Right lung (tissue), 2 donors: ENCODE measurements at regions not wholly inside any gene's neighbourhood (a gene's known extent, or its start where the extent isn't known, plus 50 kb on each side); places are given as distances from the start of the nearest gene placed in this dataset.

ENCODE experiments used
- DNase-seq, 2 donors: peaks; one replicate each; pipeline ENCODE4 v3.0.0-alpha.2; 2013

GRCh38 chr4:106767991-106768390, 268.1 kb downstream of the DKK2 start:
- DNase-seq = no peak

- DNase-seq = no peak
Measured at GRCh38 chr4:106766519-106766918, 269.6 kb downstream of the DKK2 start.

GRCh38 chr4:106764774-106765173, 271.3 kb downstream of the DKK2 start:
- no peak for DNase-seq

- peak in 1 of 2 donors; percentile 2 for DNase-seq
Measured at GRCh38 chr4:106762666-106763443, 273.3 kb downstream of the DKK2 start.

- DNase-seq = no peak
Measured at GRCh38 chr4:106753426-106753825, 282.7 kb downstream of the DKK2 start.

GRCh38 chr4:106746451-106746850, 289.7 kb downstream of the DKK2 start:
- no peak for DNase-seq

- no peak for DNase-seq
Measured at GRCh38 chr4:106738121-106738520, 298.0 kb downstream of the DKK2 start.

- no peak for DNase-seq
Measured at GRCh38 chr4:106718548-106718947, 317.6 kb downstream of the DKK2 start.

GRCh38 chr4:106717091-106717490, 319.0 kb downstream of the DKK2 start:
- no peak for DNase-seq

- DNase-seq = no peak
Measured at GRCh38 chr4:106715825-106716224, 320.3 kb downstream of the DKK2 start.

GRCh38 chr4:106708464-106708816, 327.7 kb downstream of the DKK2 start:
- no peak for DNase-seq

GRCh38 chr4:106707776-106708463, 328.2 kb downstream of the DKK2 start:
- DNase-seq = no peak

GRCh38 chr4:106704253-106704870, 331.8 kb downstream of the DKK2 start:
- DNase-seq = no peak

- no peak for DNase-seq
Measured at GRCh38 chr4:106700321-106700720, 331.7 kb upstream of the GIMD1 start.

GRCh38 chr4:106698621-106699195, 330.1 kb upstream of the GIMD1 start:
- no peak for DNase-seq

- DNase-seq = no peak
Measured at GRCh38 chr4:106695501-106696262, 327.1 kb upstream of the GIMD1 start.

GRCh38 chr4:106694232-106694631, 325.7 kb upstream of the GIMD1 start:
- DNase-seq = no peak

GRCh38 chr4:106691749-106692148, 323.2 kb upstream of the GIMD1 start:
- DNase-seq = peak in 1 of 2 donors; percentile 7

- no peak for DNase-seq
Measured at GRCh38 chr4:106690487-106690886, 321.9 kb upstream of the GIMD1 start.

- no peak for DNase-seq
Measured at GRCh38 chr4:106687026-106687425, 318.4 kb upstream of the GIMD1 start.

- no peak for DNase-seq
Measured at GRCh38 chr4:106681381-106681921, 312.9 kb upstream of the GIMD1 start.

GRCh38 chr4:106679063-106679462, 310.5 kb upstream of the GIMD1 start:
- no peak for DNase-seq
